Skeletal muscle cell (primary cell): ENCODE measurements at regions not wholly inside any gene's neighbourhood (a gene's known extent, or its start where the extent isn't known, plus 50 kb on each side); places are given as distances from the start of the nearest gene placed in this dataset.

Experiments used
- DNase-seq: peaks from one replicate; pipeline ENCODE4 v3.0.0-alpha.2; 2010; ENCODE audit warnings: low read depth
- H3K4me3 ChIP-seq: 2 replicates; pipeline ENCODE4 v1.5.1; 2011; ENCODE audit warnings: low read depth, mild to moderate bottlenecking, control low read depth, low read length, moderate library complexity

DNA sequence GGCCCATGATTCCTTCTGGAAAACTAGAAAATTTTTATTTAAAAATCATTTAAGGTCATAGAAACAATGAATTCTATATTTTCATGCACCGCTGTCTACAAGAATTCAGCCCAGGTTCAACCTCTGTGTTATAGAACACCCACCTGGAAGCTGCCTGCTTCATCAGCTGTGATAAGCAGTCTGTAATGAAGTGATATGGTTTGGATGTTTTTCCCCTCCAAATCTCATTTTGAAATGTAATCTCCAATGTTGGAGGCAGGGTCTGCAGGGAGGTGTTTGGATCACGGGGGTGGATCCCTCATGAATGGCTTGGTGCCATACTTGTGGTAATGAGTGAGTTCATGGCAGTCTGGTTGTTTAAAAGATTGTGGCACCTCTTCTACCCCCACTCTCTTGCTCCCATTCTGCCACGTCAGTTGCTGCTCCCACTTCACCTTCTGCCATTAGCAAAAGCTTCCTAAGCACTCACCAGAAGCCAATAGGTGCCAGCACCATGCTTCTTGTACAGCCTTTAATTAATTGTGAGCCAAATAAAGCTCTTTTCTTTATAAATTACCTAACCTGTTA lies 55.6 kb downstream of the MRPL32 start:
- no peak overlapping the region for H3K4me3 ChIP-seq
- DNase-seq: no peak

DNA sequence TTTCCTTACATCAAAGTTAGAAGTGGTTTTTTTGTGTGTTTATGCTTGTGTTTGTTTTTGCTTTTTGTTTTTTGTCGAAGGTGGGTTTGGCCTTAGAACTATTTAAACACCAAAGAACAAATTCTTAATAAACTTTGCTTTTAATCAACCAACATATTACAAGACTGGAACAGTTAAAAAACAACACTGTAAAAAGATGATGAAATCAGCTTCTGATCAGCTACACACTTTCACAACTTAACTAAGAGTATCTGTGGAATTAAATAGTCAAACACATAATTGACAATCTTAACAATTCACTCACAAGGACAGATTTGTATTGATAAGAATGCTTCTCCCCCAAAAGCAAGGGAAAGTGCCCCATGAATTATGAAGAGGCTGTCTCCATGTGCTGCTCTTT lies 58.8 kb downstream of the MRPL32 start:
- DNase-seq: no peak
- no peak overlapping the region for H3K4me3 ChIP-seq

DNA sequence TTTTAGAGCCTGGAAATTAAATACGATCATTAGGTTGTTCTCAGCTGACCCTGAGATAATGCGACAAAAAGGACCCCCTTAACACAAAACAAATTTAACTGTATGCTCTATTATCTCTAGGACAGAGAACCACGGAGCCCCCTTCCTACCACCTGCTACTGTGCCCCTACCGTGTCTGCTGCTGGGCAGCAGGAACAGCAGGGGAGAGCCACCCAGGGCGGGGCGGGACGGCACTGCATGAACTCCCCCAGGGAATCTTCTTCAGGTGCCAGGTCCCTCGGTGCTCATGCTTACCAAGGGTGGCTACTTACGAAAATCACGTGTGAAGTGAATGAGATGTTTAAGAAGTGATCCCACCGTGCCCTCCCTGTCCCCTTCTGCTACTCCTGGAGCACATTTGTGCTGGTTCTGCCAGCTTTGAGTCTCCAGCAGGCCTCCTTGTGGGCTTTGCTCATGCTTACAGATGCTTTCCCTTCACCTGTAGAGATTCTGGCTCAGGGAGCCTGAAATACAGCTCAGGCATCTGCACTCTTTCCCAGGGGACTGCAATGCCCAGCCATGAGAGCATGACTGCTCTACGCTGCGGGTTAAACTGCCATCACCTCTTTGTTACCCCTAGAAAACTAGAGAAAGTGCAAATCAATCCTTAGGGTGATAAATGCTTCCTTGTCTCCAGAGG lies 59.9 kb downstream of the MRPL32 start:
- no peak for DNase-seq
- H3K4me3 ChIP-seq: no peak overlapping the region

DNA sequence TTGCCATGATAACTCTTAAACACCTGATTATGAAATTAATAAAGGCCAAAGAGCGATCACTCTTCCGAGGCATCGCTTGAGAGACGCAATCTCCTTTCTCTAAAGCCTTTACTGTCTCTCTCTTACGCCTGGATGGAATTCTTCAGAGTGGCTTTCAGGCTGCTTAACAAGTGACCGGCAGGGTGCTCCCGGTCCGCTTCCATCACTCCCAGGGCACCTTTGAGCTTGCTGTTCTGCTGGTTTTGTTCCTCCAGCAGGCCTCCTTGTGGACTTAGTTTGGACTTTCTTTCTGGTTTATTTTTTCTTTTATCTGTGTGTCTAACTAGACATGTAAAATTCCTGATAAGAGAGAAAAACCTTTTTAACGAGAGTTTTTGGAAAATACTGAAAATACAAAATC lies 60.9 kb downstream of the MRPL32 start:
- DNase-seq: no peak
- H3K4me3 ChIP-seq: no peak overlapping the region

DNA sequence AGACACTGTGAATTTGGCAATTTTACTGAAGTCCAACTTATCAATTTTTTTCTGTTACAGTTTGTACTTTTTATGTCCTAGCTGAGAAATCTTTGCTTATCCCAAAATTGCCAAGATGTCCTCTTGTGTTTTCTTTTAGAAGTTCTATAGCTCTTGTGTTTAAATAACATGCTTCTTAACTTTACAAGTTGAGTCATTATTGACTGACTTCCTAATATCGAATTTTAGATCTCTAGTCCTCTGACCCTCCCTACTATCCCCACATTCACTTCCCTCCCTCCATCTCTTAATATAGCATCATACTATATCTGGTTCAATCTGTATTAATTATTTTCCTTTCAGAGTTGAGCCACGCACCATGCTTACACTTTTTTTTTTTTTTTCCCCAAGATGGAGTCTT lies 61.9 kb downstream of the MRPL32 start:
- no peak overlapping the region for H3K4me3 ChIP-seq
- no peak for DNase-seq

DNA sequence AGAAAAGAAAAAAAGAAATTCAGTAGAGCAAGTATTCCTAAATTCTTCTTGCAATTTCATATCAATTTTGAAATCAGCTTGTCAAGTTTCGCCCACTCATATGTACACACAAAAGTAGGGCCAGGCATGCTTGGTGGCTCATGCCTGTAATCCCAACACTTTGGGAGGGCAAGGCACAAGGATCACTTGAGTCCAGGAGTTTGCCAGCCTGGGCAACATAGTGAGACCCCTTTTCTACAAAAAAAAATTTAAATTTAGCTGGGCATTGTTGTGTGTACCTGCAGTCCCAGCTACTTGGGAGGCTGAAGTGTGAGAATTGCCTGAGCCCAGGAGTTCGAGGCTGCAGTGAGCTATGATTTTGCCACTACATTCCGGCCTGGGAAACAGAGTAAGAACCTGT lies 65.4 kb downstream of the MRPL32 start:
- H3K4me3 ChIP-seq: no peak overlapping the region
- DNase-seq: no peak

DNA sequence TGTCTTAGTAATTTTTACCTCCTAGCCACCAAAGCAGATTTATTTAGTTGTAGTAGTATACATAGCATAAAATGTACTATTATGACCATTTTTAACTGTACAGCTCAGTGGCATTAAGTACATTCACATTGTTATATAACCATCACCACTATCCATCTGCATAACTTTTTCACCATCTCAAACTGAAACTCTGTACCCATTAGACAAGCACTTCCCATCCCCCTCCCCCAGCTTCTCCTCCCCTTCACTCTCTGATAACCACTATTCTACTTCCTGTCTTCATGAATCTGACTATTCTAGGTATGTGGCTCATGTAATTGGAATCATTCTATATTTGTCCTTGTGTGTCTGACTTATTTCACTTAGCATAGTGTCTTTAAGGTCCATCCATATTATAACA lies 71.9 kb downstream of the MRPL32 start:
- no peak for DNase-seq

DNA sequence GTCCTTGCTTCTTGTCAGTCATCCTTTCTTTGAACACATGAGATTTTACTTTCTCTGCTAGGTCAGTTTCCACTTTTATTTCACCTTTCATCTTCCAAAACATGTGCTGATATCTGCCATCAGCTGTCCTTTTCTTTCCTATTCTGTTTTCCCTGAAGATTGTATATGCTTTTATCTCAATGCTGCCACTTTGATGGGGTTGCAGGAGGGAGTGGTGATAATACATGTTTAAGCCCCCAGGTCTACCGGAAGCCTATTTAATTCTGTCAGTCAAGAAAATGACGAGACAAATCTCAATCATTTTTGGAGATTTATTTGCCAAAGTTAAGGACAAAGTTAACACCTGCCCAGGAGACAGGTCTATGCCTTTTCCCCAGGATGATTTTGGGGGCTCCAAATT lies 73.8 kb downstream of the MRPL32 start:
- DNase-seq: no peak
- no peak overlapping the region for H3K4me3 ChIP-seq

More for the DNA sequence above, 71.9 kb downstream of the MRPL32 start:
- H3K4me3 ChIP-seq: no peak overlapping the region

DNA sequence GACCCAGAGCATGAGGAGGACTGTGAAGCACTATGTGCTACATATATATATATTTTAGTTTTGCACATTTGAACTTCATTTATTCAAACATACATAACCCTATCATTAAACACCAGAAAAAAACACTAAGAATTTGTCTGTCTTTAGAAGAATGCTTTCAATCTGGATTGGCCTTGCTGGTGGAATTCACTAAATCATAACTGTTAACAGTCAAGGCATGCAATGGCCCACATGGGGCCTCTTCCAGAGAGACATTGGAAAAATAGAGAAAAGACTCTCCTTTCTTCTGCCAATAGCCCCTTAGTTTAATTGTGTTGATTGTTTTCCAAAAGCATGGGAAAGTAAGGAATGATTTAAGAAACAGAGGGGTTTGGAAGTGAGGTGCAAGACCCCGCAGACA lies 77.9 kb downstream of the MRPL32 start:
- no peak overlapping the region for H3K4me3 ChIP-seq
- no peak for DNase-seq

DNA sequence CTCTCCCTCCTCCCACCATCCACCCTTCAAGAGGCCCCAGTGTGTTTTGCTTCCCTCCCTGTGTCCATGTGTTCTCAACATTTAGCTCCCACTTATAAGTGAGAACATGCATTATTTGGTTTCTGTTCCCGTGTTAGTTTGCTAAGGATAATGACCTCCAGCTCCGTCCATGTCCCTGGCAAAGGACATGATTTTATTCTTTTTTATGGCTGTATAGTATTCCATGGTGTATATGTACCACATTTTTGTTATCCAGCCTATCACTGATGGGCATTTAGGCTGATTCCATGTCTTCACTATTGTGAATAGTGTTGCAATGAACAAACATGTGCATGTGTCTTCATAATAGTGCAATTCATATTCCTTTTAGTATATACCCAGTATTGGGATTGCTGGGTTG lies 79.7 kb downstream of the MRPL32 start:
- no peak for DNase-seq
- no peak overlapping the region for H3K4me3 ChIP-seq

DNA sequence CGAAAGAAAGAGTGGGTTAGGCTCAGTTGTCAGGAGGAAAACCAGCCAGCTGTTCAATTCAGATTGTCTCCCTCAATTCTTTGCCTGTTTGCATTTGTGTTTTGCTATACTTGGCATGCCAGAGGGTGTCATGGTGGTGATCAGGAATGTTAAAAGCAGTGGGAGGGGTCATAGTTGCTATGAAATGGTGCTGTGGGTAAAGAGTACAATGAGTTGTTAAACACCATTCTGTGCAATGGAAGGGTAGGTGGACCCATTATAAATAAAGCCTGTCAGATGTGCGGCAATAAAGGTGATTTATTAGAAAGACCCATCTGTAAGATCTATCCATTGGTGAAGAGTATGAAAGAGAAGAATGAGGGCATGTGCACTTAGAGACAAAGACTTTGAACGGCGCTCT lies 82.2 kb downstream of the MRPL32 start:
- DNase-seq: no peak
- no peak overlapping the region for H3K4me3 ChIP-seq

DNA sequence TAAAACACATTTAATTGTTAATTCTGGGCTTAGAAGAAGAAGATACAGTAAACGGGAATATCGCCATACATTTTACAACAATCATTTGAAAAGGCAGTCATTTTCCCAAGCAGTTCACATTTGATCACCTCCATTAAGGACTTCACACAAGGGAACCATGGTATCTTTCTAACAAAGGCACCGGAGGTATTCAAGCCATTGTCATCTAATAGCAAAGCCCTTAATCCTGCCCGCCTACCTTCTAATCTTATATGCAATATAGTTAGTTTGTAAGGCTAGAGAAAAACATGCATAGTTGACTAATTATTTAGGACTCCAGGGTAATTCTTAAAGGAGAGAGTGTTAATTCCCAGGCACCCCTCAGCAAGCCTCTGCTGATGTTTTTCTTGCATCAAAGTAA lies 83.1 kb downstream of the MRPL32 start:
- no peak overlapping the region for H3K4me3 ChIP-seq
- DNase-seq: no peak

DNA sequence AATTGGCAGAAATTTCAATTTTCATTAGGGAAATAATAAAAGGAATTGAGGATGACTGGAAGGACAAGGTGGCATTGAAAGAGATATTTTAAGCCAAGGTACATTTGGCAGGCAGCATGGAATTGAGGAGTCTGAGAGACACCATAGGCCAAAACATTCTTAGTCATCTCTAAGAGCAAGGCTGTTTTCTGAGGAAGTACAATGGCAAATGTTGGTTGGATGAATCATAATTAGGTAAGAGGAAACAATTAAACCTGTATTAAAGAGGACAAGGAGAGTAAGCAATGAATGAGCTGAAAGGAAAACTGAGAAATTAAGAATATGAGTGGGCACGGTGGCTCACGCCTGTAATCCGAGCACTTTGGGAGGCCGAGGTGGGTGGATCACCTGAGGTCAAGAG lies 86.3 kb downstream of the MRPL32 start:
- DNase-seq: no peak
- H3K4me3 ChIP-seq: no peak overlapping the region

DNA sequence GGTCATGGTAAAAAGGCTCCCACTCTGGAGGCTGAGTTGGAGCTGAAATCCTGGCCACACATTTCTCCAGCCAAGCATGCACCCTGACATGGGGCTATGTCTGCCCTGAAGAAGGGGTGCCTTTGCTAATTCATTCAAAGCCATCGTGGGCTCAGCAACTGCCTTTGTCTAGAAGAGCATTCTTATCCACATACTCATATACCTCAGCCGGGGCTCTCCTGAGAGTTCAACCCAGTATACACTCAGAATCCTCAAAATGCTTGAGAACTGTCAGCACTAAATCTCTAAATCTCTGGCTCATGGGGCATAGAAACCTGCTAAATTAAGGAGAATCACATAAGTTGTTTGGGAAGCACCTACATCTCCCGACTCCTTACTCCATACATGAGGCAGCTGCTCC lies 89.3 kb downstream of the MRPL32 start:
- H3K4me3 ChIP-seq: no peak overlapping the region
- no peak for DNase-seq

DNA sequence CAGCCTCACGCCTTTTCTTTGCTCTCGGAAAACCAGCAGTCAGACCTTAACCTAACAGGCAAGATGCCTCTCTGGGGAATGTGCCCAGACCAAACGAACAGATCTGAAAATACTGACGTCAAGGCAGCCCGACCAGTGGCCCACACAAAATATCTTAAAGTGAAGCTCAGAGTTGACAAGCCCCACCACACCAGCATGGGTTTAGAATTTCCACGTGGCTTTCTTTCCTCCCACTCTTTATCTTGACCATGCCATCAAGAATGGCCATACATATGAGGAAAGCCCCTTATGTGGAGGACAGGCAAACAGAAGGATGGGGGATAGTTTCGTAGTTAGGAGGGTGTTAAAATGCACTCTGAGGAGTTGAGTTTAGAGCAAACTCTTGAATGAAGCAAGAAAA lies 89.8 kb downstream of the MRPL32 start:
- DNase-seq: no peak
- H3K4me3 ChIP-seq: no peak overlapping the region

DNA sequence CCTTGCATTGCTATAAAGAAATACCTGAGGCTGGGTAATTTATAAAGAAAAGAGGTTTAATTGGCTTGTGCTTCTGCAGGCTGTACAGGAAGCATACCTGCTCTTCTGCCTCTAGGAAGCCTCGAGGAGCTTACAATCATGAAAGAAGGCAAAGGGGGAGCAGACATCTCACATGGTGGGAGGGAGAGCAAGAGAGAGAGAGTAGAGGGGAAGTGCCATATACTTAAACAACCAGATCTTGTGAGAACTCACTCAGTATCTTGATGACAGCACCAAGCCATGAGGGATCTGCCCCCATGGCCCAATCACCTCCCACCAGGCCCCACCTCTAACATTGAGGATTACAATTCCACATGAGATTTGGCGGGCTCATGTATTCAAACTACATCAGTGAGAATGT lies 79.1 kb upstream of the HECW1 start:
- no peak for DNase-seq
- H3K4me3 ChIP-seq: no peak overlapping the region

DNA sequence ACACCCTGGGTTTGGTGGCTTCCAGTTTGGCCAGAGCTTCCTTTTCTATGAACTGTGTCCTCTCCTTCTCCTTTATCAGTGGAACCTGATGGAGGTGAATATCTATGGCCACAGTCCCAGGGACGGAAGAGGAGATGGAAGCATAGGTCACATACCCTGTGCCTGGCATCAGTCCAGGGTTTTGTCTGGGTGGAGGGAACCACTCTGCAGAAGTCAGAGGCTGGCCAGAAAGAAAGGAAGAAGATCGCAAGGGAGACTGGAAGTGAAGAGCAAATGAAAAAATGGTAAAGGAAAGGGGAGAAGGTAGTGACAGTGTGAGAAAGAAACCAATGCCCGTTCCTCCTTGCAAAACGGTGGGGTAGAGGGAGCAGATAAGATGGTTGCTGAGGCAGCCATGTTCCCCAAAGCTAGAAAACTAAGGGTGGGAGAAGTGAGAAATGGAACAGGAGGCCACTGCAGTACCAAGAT lies 77.9 kb upstream of the HECW1 start:
- no peak for DNase-seq
- H3K4me3 ChIP-seq: no peak overlapping the region

DNA sequence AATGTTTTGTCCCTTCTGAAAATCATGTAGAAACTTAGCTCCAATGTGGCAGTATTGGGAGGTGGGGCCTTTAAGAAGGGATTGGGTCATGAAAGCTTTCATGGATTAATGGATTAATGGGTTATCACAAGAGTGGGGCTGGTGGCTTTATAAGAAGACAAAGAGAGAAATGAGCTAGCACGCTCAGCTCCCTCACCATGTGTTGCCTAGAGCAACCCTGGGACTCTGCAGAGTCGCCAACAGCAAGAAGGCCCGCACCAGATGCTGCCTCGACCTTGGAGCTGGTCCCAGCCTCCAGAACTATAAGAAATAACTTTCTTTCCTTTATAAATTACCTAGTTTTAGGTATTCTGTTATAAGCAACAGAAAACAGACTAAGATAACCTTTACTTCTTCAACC lies 74.9 kb upstream of the HECW1 start:
- no peak for DNase-seq
- H3K4me3 ChIP-seq: no peak overlapping the region

DNA sequence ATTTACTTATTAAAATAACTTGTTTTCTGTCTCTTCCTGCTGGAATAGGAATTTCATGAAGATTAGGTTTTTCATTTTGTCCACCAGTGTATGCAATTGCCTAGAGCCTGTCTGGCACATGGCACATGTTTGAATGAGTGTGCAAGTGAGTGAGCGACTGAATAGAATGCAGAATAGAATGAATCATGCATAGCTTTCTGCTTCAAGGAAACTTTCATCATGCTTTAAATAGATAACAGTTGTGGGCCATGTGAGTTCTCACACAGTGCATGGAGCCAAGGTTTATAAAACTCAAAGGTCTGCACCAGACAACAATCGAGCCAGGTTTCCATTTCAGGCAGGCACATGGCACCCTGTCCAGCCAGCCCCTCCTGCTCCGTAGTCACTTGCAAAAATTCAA lies 74.2 kb upstream of the HECW1 start:
- no peak overlapping the region for H3K4me3 ChIP-seq
- DNase-seq: peak; percentile 60

DNA sequence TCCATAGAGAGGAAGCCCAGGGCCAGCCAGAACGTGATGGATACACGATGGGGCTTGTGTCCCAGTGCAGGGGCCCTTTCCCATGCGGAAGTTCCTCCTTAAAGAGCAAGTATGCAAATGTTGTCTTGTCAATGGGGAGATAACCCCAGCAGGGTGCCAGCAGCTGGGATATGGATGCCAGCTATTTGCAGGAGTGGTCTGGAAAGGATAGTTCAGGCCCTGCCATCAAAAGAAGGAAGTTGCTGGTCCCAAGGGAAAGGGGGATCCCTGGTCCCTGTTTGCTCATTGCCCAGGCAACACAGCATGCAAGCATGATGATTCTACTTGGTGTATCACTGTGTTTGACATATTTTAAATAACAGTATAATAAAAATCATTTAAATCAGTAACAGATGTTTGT lies 73.1 kb upstream of the HECW1 start:
- DNase-seq: no peak
- no peak overlapping the region for H3K4me3 ChIP-seq

DNA sequence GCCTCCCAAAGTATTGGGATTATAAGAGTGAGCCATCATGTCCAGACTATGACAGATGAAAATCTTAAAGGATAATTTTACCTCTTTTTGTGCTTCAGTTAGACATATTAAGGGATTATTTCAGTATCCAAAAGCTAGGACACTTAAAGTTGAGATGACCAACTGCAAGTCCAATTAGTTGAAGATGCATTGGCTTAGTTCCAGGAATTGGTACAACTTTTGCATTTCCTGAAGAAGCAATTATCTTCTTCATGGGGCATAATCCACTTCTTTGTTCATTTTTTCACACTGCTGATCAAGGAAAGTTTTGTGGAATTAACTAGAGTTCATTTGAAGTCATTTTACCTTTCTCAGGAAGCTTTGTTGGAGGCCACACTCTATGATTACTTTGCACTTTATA lies 72.0 kb upstream of the HECW1 start:
- H3K4me3 ChIP-seq: no peak overlapping the region
- DNase-seq: no peak

DNA sequence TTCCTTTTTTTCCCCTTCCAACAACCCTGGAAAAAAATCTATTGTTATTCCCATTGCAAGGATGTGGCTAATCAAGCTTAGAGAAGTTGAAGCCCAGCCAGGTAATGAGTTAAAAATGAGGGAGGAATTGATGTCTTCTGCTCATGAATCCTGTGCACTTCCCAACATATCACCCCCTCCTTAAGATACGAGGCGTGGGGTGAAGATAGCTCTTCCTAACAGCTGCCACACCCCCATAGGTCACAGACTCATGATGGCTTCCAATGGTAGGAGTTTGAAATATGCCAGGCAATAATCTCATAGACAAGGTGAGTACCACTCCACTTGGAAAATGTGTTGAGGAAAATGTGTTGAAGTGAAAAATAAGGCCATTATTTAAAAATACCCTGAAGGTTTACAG lies 71.3 kb upstream of the HECW1 start:
- no peak for DNase-seq
- H3K4me3 ChIP-seq: no peak overlapping the region
